ENCODE measurements at regions not wholly inside any gene's neighbourhood (a gene's known extent, or its start where the extent isn't known, plus 50 kb on each side); places are given as distances from the start of the nearest gene placed in this dataset.

DNA sequence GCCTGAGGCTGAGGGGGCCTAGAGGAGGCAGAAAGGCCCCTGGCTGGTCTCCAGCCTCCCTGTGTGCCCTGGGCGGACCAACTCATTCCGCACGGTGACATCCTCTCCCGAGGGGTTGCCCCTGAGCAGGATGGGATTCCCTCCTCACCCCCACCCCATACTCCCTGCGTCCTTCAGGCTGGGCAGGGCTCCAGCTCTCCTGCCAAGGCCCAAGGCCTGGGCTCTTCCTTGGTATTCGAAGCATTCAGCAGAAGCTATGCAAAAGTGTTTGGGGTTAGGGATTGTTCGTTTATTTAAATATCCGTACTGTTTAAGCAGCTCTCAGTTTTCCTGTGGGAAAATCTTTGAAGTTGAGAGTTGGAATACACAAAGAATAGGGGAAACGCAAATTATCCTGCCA is 113.1 kb upstream of the RAB12 start:
- DNase-seq (ENCODE audit: low spot score): no peak
- intact Hi-C loops (cut with DNase I): no loop called here

DNA sequence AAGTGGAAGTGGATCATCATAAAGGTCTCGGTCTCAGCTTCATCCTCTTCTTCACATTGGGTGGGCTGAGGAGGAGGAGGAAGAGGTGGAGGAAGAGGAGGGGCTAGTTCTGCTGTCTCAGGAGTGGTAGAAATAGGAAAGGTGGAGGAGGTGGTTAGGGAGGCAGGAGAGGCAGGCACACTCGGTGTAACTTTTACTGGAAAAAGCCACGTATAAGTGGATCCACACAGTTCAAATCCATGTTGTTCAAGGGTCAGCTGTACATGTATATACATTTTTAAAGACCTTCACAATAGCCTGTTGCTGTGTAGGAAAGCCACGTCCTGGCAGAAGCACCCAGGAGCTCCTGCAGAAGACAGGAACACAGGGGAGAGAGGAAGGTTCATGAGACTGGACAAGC is 110.3 kb upstream of the RAB12 start:
- intact Hi-C loops (cut with DNase I): no loop called here
- no peak for DNase-seq (ENCODE audit: low spot score)

GRCh38 chr18:8499810-8500675 is 109.2 kb upstream of the RAB12 start:
- intact Hi-C loops (cut with DNase I): no loop called here
- DNase-seq (ENCODE audit: low spot score): no peak

- DNase-seq (ENCODE audit: low spot score): no peak
- intact Hi-C loops (cut with DNase I): no loop called here
Measured at GRCh38 chr18:8501044-8501443, 108.2 kb upstream of the RAB12 start.

GRCh38 chr18:8503248-8503647 is 106.0 kb upstream of the RAB12 start:
- intact Hi-C loops (cut with DNase I): no loop called here

DNA sequence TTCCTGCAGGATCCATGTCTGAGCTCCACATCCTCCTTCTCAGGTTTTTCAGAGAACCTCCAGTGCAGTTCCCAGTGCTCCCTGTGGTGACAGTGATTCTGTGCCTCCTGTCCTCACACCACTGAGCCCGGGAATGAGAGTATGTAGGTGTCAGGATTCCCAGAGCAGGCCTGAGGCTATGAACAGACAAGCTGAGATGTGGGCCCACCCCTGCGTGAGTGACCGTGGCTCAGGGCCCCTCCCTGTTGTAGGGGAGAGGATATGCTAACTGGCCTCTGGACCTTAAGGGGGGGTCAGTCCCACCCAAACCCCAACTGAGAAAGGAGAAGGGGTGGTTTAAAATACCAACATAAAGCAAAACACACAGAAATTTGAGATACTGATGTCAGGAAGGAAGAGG is 104.8 kb upstream of the RAB12 start:
- DNase-seq (ENCODE audit: low spot score): no peak

More at GRCh38 chr18:8503248-8503647, 106.0 kb upstream of the RAB12 start:
- no peak for DNase-seq (ENCODE audit: low spot score)

DNA sequence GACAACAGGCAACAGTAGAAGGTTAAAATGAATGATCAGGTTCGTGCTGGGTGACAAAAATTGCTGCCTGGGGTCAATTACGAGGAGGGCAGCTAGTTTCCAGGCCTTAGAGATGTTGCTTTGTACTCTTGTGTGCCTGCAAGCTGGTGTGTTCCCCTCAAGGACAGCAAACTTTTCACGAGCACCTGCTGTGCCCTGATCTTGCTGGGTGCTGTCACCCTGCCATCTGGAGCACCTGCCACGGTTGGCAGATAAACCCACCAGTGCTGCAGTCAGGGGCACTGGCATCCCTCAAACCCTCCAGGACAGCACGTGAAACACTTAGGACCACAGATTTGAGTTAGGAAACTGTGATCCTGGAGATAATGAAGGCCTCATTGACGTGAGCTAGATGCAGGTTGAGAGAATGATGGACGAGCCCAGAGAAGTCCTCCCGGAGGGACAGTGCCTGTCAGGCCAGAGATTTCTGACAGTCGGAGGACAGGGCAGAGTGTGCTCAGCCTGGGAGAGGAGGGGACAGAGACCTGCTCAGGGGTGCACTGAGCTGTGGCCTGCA is 104.3 kb upstream of the RAB12 start:
- intact Hi-C loops (cut with DNase I): no loop called here
- no peak for DNase-seq (ENCODE audit: low spot score)

More for the DNA sequence above, 104.8 kb upstream of the RAB12 start:
- intact Hi-C loops (cut with DNase I): no loop called here

DNA sequence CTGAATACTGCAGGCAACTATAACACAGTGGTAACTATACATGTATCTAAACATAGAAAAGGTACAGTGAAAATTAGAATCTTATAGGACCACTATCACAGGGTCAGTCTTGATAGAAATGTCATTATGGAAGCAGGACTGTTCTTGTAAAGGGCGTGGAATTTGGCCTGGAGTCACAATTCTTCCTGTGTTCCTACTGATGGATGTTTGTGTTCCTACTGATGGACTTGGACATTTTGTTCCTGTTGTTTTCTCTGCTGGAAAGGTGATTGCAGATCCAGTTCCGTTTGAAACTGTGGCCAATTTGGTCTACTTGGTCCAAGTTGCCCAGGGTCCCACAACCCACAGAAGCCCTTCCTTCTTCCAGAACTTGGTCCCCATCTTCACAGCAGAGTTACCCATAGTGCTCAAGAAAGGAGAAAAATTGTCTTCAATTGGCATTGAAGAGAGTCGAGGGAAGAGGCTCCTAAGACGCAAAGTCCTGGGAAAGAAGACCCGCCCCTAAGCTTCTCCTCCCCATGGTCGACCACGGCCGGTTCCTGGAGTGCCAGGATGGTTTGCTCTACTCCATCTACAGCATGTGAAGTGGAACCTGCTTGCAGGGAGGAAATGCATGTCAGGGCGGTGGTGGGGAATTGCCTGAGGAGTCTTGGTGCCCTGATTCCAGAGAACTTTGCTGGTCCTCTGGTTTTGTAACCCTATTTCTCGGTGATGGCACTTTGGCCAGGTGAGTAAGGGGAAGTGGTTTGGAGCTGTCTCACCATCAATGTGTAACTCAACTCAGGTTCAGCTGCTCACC is 102.8 kb upstream of the RAB12 start:
- intact Hi-C loops (cut with DNase I): no loop called here
- DNase-seq (ENCODE audit: low spot score): peak; percentile 64

GRCh38 chr18:8507361-8507760 is 101.9 kb upstream of the RAB12 start:
- intact Hi-C loops (cut with DNase I): no loop called here
- DNase-seq (ENCODE audit: low spot score): peak; percentile 35

DNA sequence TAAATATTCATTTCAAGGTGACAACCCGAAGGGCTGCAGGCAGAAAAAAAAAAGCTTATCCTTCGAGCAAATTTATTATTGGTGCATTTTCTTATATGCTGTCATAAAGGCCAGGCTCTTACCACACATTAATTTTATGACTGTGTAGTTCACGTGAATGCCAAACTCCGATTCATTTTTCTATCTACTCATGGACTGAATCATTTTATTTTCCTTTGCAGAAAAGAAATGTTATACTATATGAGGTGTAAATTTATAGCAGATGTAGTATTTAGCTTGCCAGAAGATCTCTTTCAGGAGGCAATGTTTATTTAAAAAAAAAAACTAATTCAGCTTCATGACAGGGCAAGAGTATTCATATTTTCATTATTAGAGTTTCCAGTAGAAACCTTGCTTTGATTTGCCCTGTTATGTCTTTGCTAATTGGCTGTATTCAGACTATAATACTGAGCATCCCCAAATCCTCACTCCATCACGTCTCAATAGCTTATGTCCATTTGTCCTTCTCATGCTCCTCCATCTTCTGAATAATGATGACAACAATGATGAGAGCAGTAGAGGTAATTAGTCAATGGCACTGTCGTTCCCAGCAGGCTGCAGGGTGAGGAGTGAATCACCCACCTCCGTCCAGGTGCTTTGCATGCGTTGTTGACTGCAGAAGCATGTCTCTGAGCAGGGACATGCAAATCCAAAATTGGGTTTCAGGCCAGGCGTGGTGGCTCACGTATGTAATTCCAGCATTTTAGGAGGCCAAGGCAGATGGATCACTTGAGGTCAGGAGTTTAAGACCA is 101.1 kb upstream of the RAB12 start:
- intact Hi-C loops (cut with DNase I): no loop called here
- DNase-seq (ENCODE audit: low spot score): no peak

GRCh38 chr18:8513249-8513648 is 96.0 kb upstream of the RAB12 start:
- intact Hi-C loops (cut with DNase I): no loop called here
- peak; percentile 58 for DNase-seq (ENCODE audit: low spot score)

GRCh38 chr18:8514409-8514808 is 94.8 kb upstream of the RAB12 start:
- no peak for DNase-seq (ENCODE audit: low spot score)
- intact Hi-C loops (cut with DNase I): no loop called here

DNA sequence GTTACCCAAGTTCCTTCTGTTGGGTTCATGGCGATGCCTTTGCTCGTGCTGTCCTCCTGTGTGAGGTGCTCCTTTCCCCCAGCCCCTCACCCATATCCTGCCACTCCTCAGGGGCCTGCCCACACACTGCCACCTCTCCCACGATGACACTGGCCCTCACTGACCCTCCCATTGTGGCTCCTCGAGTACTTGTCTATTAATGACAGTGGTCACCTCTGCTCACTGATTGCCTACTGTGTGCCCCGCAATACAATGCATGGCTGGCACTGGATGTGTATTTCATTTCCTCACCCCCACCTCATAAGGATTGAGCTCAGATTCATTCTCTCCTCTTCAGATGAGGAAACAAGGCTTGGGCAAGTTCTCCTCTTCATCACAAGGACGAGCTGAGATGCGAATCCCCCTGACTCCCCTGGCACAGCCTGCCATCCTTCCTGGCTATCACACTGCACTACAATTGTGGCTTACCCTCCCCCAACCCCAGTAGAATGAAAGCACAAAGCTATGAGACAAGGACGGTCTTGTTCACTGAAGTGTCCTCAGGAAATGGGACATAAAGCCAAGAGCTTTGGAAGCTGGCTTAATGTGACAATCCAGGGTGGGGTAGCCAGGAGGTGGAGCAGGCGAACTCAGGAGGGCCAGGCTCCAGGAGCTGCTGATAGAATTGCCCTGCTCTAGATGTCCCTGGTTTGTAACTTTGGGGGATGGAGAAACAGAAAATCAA is 93.9 kb upstream of the RAB12 start:
- intact Hi-C loops (cut with DNase I): no loop called here
- DNase-seq (ENCODE audit: low spot score): peak; percentile 56

DNA sequence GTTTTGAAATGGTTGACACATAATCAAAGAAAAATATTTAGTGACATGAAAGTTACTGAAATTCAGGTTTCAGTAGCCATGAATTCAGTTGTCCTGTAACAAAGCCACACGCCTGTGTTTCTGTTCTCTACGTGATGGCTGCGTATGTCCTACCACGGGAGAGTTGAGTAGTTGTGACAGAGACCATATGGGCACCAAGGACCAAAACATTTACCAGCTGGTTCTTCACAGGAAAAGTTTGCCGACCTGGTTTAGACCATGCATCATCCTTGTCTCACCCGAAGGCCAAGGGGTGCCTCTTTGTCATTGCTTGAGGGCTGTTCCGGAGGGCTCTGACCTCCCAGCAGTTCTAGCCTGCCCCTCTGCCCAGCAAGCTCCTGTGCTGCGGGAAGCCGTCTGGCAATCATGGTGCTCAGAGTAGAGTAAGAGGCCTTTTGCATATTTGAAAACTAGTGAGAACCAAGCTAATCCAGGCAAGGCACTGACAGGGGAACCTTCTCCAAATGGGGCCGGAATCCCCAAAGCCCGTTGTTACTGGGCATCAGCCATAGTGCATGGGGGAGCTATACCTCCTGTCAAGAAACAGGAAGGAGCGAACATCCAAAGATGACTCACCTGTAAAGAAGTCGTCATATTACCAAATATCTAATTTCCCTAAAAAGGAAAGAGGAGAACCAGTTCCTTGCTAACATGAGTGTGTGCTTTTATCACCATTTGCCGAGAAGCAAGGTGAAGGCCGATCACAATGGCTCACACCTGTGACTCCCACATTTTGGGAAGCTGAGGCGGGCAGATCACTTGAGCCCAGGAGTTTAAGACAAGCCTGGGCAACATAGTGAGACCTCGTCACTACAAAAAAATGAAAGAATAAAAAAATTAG is 92.6 kb upstream of the RAB12 start:
- intact Hi-C loops (cut with DNase I): no loop called here
- DNase-seq (ENCODE audit: low spot score): peak; percentile 52

GRCh38 chr18:8517276-8517675 is 92.0 kb upstream of the RAB12 start:
- intact Hi-C loops (cut with DNase I): no loop called here
- DNase-seq (ENCODE audit: low spot score): no peak

- intact Hi-C loops (cut with DNase I): no loop called here
- no peak for DNase-seq (ENCODE audit: low spot score)
Measured at GRCh38 chr18:8519102-8519501, 90.1 kb upstream of the RAB12 start.

DNA sequence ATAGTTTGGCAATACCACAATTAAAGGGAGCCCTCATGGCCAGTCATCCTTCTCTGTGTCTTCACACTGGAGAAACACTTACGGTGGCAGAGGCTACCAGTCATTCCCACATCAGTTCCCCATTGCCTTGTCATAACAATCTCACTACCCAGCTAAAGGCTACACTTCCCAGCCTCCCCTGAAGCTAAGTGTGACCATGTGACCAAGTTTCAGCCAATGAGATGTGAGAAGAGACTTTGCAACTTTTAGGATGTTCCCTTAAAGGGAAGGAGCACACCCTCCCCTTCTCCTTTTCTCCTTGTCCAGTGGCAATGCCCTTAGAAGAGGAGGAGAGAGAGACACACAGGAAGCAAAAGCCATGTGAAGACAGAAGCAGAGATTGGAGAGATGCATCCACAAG is 89.0 kb upstream of the RAB12 start:
- DNase-seq (ENCODE audit: low spot score): no peak
- intact Hi-C loops (cut with DNase I): no loop called here

DNA sequence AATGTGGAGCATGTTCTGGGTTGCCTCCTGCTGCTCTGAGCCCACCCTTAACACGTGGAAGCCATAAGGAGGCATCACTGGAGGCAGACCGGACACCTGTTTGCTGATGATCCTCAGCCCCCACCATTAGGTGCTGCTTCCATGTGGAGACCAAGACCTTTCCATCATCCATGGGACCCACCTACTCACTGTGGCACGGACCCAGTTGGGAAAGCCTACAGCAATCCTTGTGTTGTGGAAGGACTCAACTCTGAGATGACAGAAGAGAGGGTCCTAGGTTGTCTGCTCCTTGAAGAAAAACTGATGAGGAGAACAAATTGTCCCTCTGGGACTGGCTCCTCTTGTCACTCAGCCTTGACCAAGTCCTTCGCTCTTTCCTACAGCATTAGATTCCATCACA is 86.5 kb upstream of the RAB12 start:
- DNase-seq (ENCODE audit: low spot score): no peak
- intact Hi-C loops (cut with DNase I): no loop called here
